GM23338 (cell line): ENCODE measurements at regions not wholly inside any gene's neighbourhood (a gene's known extent, or its start where the extent isn't known, plus 50 kb on each side); places are given as distances from the start of the nearest gene placed in this dataset.

Experiments used
- CREB1 ChIP-seq: fragments of 250-450 bp; sonication (Bioruptor Pico); IDR thresholded peaks from 2 replicates; pipeline ENCODE4 v1.5.0; 2020; ENCODE audit warnings: low read depth, mild to moderate bottlenecking, moderate library complexity
- CTCF ChIP-seq, 2 experiments: fragments of 200-600 bp in 1 of 2; sonication (generic) in 1 of 2; conservative IDR thresholded peaks; 2 replicates each; pipeline versions ENCODE4 v1.5.1 to v1.6.1; 2016 to 2017; ENCODE audit warnings: antibody characterized with exemption in 2 of 2, low read depth in 2 of 2, mild to moderate bottlenecking in 2 of 2, moderate library complexity in 1 of 2
- ETS1 ChIP-seq: IDR thresholded peaks from 2 replicates; pipeline ENCODE4 v1.6.1; 2016; ENCODE audit warnings: antibody characterized with exemption
- EZH2 ChIP-seq: fragments of 200-600 bp; sonication (generic); IDR thresholded peaks from one replicate; pipeline ENCODE4 v1.8.0; 2017; ENCODE audit warnings: antibody characterized with exemption, mild to moderate bottlenecking, low read depth; ENCODE audit not compliant: unreplicated experiment
- EZH2phosphoT487 ChIP-seq: fragments of 200-600 bp; sonication (generic); IDR thresholded peaks from one replicate; pipeline ENCODE4 v1.8.1; 2018; ENCODE audit warnings: antibody characterized with exemption; ENCODE audit not compliant: unreplicated experiment
- JUNB ChIP-seq: IDR thresholded peaks from one replicate; pipeline ENCODE4 v1.6.1; 2016; ENCODE audit warnings: antibody characterized with exemption; ENCODE audit not compliant: unreplicated experiment
- POLR2AphosphoS5 ChIP-seq: IDR thresholded peaks from 2 replicates; pipeline ENCODE4 v1.6.1; 2016; ENCODE audit warnings: antibody characterized with exemption, low read depth
- REST ChIP-seq: IDR thresholded peaks from one replicate; pipeline ENCODE4 v1.6.1; 2018; ENCODE audit warnings: antibody characterized with exemption; ENCODE audit not compliant: unreplicated experiment

- TF ChIP-seq CTCF (conservative IDR thresholded peaks at IDR 0.05; ENCODE audit: low read depth in 2 of 2) (no peak), ETS1 (no peak), POLR2AphosphoS5 (no peak), EZH2phosphoT487 (no peak), EZH2 (no peak), REST (no peak), CREB1 (CRISPR knock-in tag) (no peak), JUNB (no peak)
These were observed 318.9 kb downstream of the OMA1 start for GRCh38 chr1:58227604-58228003.
